HepG2 (cell line): ENCODE measurements at regions not wholly inside any gene's neighbourhood (a gene's known extent, or its start where the extent isn't known, plus 50 kb on each side); places are given as distances from the start of the nearest gene placed in this dataset.

Experiments
- ATAC-seq: fragments of 200-7000 bp; cut with Tn5 transposase; 3 replicates; pipeline ENCODE4 v1.9.1; 2020; ENCODE audit warnings: mild to moderate bottlenecking, moderate library complexity
- BruUV-seq: library from RNA; stranded (reverse); fragments of 400-500 nt; replicated peaks from 2 replicates; lab custom pipeline; 2021; lab: Mats Ljungman, UMichigan
- CTCF ChIA-PET: fragments of 300-600 bp; formaldehyde crosslinking; extraction: SDS; loops from one replicate; lab custom pipeline; 2021; ENCODE audit warnings: low total read pairs, inconsistent platforms, low intra/inter-chr PET ratio; lab: Yijun Ruan, JAX
- POLR2A ChIA-PET: fragments of 350-600 bp; sonication (Branson Sonifier 250); formaldehyde crosslinking; loops from one replicate; lab custom pipeline; 2020; ENCODE audit warnings: antibody characterized with exemption, inconsistent platforms; lab: Yijun Ruan, JAX
- DNase-seq: peaks from one replicate; pipeline ENCODE4 v3.0.0-alpha.2; 2015; ENCODE audit warnings: low spot score
- FAIRE-seq: peaks from 3 replicates; lab custom pipeline; 2011; peaks lifted over from hg19 to GRCh38; lab: Jason Lieb, UNC
- H2AFZ ChIP-seq: one replicate; pipeline ENCODE4 v1.6.1; 2011; ENCODE audit warnings: low read length, inconsistent platforms
- H3K27ac ChIP-seq: fragments of 300-600 bp; 3 replicates; pipeline ENCODE4 v1.8.0; 2011; ENCODE audit warnings: mixed run types, mild to moderate bottlenecking, mixed read lengths, low read length, inconsistent platforms; ENCODE audit not compliant: insufficient read depth; ENCODE audit errors: extremely low read length
- H3K27me3 ChIP-seq, 2 experiments: fragments of 200-600 bp in 1 of 2; 2 replicates in 1 of 2; 3 replicates in 1 of 2; pipeline versions ENCODE4 v1.6.0 to v1.8.0; 2011; ENCODE audit warnings: low read length in 2 of 2, mild to moderate bottlenecking in 2 of 2, moderate library complexity in 2 of 2, inconsistent platforms in 1 of 2; ENCODE audit not compliant: insufficient read depth in 2 of 2, control insufficient read depth in 1 of 2
- H3K36me3 ChIP-seq, 2 experiments: fragments of 200-600 bp in 1 of 2; replicated peaks in 1 of 2; 2 replicates in 1 of 2; 3 replicates in 1 of 2; pipeline versions ENCODE4 v1.5.1 to v1.8.0; 2011; ENCODE audit warnings: low read length in 2 of 2, inconsistent platforms in 1 of 2; ENCODE audit not compliant: insufficient read depth in 2 of 2, control insufficient read depth in 1 of 2
- H3K4me1 ChIP-seq: 2 replicates; pipeline ENCODE4 v1.5.1; 2012; ENCODE audit warnings: low read length, inconsistent platforms; ENCODE audit not compliant: insufficient read depth
- H3K4me2 ChIP-seq: 2 replicates; pipeline ENCODE4 v1.6.0; 2011; ENCODE audit warnings: low read depth, low read length, inconsistent platforms
- H3K4me3 ChIP-seq, 3 experiments: fragments of 200-600 bp in 1 of 3; sonication (generic), shearing (Covaris generic) in 1 of 3; replicated peaks in 1 of 3; 2 replicates each; pipeline ENCODE4 v1.5.1; 2011 to 2016; ENCODE audit warnings: low read length in 3 of 3, inconsistent platforms in 2 of 3, low read depth in 2 of 3, mild to moderate bottlenecking in 2 of 3, control low read depth in 1 of 3, mixed read lengths in 1 of 3; ENCODE audit not compliant: insufficient read depth in 1 of 3
- H3K79me2 ChIP-seq: one replicate; pipeline ENCODE4 v1.6.1; 2011; ENCODE audit warnings: low read length, inconsistent platforms; ENCODE audit not compliant: insufficient read depth
- H3K9ac ChIP-seq: 2 replicates; pipeline ENCODE4 v1.6.0; 2011; ENCODE audit warnings: mild to moderate bottlenecking, low read depth, low read length, inconsistent platforms; ENCODE audit not compliant: insufficient read depth
- H3K9me3 ChIP-seq: 2 replicates; pipeline ENCODE4 v1.5.1; 2012; ENCODE audit warnings: mild to moderate bottlenecking, low read length
- H4K20me1 ChIP-seq: 2 replicates; pipeline ENCODE4 v1.6.0; 2011; ENCODE audit warnings: inconsistent platforms, mild to moderate bottlenecking, low read length, moderate library complexity; ENCODE audit not compliant: insufficient read depth
- FOSL2 ChIP-seq: sonication (generic); formaldehyde crosslinking; IDR thresholded peaks from 2 replicates; pipeline ENCODE4 v1.4.0; 2020; ENCODE audit warnings: missing genetic modification reagents
- IRF2 ChIP-seq: IDR thresholded peaks from 2 replicates; pipeline ENCODE4 v1.6.1; 2018; ENCODE audit warnings: missing genetic modification reagents, missing compliant biosample characterization
- MLLT10 ChIP-seq: sonication (generic); formaldehyde crosslinking; IDR thresholded peaks from 2 replicates; pipeline ENCODE4 v1.4.0; 2020; ENCODE audit warnings: missing genetic modification reagents
- NBN ChIP-seq: fragments of 450-650 bp; conservative IDR thresholded peaks from 2 replicates; pipeline ENCODE4 v1.6.1; 2017
- SOX5 ChIP-seq: IDR thresholded peaks from 2 replicates; pipeline ENCODE4 v1.6.1; 2016; ENCODE audit warnings: borderline replicate concordance
- ZBTB7A ChIP-seq: sonication (generic); formaldehyde crosslinking; IDR thresholded peaks from 2 replicates; pipeline ENCODE4 v1.8.0; 2022; ENCODE audit warnings: mild to moderate bottlenecking, missing genetic modification reagents
- ZNF230 ChIP-seq: sonication (generic); formaldehyde crosslinking; IDR thresholded peaks from 2 replicates; pipeline ENCODE4 v1.4.0; 2020; ENCODE audit warnings: mild to moderate bottlenecking, missing genetic modification reagents
- ZNF460 ChIP-seq: sonication (generic); formaldehyde crosslinking; IDR thresholded peaks from 2 replicates; pipeline ENCODE4 v1.5.1; 2020; ENCODE audit warnings: missing genetic modification reagents, mild to moderate bottlenecking, borderline replicate concordance
- ZNF563 ChIP-seq: sonication (generic); formaldehyde crosslinking; IDR thresholded peaks from 2 replicates; pipeline ENCODE4 v1.8.0; 2022; ENCODE audit warnings: mild to moderate bottlenecking, moderate library complexity, missing genetic modification reagents
- ZNF660 ChIP-seq: sonication (generic); formaldehyde crosslinking; IDR thresholded peaks from 2 replicates; pipeline ENCODE4 v1.5.1; 2020; ENCODE audit warnings: mild to moderate bottlenecking, low read depth, missing genetic modification reagents, borderline replicate concordance
- WGBS: methylation state at CpG from one replicate; pipeline ENCODE4 v1.1.6; 2017; ENCODE audit warnings: low lambda C conversion rate; 5-methylcytosine and 5-hydroxymethylcytosine counted together
- in situ Hi-C: cut with HindIII; loops from 2 replicates; pipeline ENCODE4 v1.10.0; 2017; ENCODE audit warnings: low pct_unique_long_range_greater_than_20kb; ENCODE audit not compliant: extremely low pct_ligation_motif_present
- intact Hi-C: fragments of 100-400 bp; cut with micrococcal nuclease; formaldehyde crosslinking; loops from one replicate; pipeline ENCODE4 v1.10.0; 2022; ENCODE audit not compliant: unreplicated experiment
- TF ChIP-seq, protein P1 (sequence below): sonication (generic); formaldehyde crosslinking; IDR thresholded peaks from 2 replicates; pipeline ENCODE4 v1.8.1; 2023; ENCODE audit warnings: mild to moderate bottlenecking, missing genetic modification reagents, borderline replicate concordance
- TF ChIP-seq, protein P2 (sequence below): sonication (generic); formaldehyde crosslinking; IDR thresholded peaks from 2 replicates; pipeline ENCODE4 v1.8.0; 2022; ENCODE audit warnings: mild to moderate bottlenecking, missing genetic modification reagents, borderline replicate concordance
- TF ChIP-seq, protein P3 (sequence below): sonication (generic); formaldehyde crosslinking; conservative IDR thresholded peaks from 2 replicates; pipeline ENCODE4 v1.8.0; 2022; ENCODE audit warnings: mild to moderate bottlenecking, moderate library complexity, missing genetic modification reagents
- TF ChIP-seq, protein P4 (sequence below): sonication (generic); formaldehyde crosslinking; IDR thresholded peaks from 2 replicates; pipeline ENCODE4 v1.4.0; 2020; ENCODE audit warnings: missing genetic modification reagents
- TF ChIP-seq, protein P5 (sequence below): IDR thresholded peaks from 2 replicates; pipeline ENCODE4 v1.6.1; 2016

DNA sequence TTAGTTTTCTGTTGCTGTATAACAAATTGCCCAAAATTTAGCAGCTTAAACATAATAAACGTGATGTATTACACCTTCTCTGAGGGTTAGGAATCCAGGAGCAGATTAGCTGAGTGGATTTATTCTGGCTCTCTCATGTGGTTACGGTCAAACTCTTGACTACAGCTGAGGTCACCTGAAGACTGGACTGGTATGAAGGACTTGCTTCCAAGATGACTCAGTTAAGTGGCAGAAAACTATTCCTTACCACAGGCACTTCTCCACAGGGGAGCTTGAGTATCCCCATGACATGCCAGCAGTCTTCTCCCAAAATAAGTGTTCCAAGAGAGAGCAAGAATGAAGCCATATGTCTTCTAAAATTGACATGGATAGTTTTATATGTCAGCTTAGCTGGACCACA is 957.2 kb upstream of the GHITM start (continued):
- TF ChIP-seq, protein P1, sequence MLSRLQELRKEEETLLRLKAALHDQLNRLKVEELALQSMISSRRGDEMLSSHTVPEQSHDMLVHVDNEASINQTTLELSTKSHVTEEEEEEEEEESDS = no peak
- TF ChIP-seq IRF2 (no peak), FOSL2 (CRISPR knock-in tag) (no peak), ZNF460 (CRISPR knock-in tag) (no peak)

DNA sequence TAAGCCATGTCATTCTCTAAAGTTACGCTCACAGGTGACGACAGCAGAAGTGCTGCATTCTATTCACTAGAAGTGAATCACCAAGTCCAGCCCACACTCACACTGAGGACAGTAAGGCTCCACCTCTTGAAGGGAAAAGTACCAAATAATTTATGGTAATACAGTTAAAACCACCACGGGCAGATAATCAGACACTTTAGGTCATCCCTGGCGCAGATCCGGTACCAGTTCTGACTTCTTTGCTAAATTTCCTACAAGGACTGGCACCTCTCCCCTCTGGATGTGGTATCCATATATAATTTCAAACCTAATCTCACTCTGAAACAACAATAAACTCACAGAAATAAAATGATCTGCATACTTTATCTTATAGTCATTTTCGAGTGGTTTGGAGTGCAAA is 954.7 kb upstream of the GHITM start:
- Histone ChIP-seq H2AFZ (no peak overlapping the region), H3K9me3 (peaks cover 51% of the 10 kb centered on the region), H3K27me3 (no peaks in the 10 kb centered on the region), H3K4me1 (no peaks in the 10 kb centered on the region), H3K27ac (no peak overlapping the region), H3K79me2 (no peaks in the 10 kb centered on the region), H3K4me2 (no peak overlapping the region), H3K9ac (no peak overlapping the region), H3K36me3 (no peaks in the 10 kb centered on the region), H4K20me1 (no peaks in the 10 kb centered on the region), H3K4me3 (no peak overlapping the region)
- ChIA-PET POLR2A (no interaction called here), CTCF (no interaction called here)
- FAIRE-seq = no peak
- intact Hi-C loops = no loop called here
- no TSS peak for BruUV-seq
- WGBS = 3% methylated on average over 6 of the region's 6 CpGs
- in situ Hi-C loops = no loop called here
- ATAC-seq = no peak
- DNase-seq = no peak
- TF ChIP-seq, protein P2, sequence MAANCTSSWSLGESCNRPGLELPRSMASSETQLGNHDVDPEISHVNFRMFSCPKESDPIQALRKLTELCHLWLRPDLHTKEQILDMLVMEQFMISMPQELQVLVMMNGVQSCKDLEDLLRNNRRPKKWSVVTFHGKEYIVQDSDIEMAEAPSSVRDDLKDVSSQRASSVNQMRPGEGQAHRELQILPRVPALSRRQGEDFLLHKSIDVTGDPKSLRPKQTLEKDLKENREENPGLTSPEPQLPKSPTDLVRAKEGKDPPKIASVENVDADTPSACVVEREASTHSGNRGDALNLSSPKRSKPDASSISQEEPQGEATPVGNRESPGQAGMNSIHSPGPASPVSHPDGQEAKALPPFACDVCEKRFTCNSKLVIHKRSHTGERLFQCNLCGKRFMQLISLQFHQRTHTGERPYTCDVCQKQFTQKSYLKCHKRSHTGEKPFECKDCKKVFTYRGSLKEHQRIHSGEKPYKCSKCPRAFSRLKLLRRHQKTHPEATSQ = no peak
- TF ChIP-seq NBN (no peak), ZNF563 (CRISPR knock-in tag) (no peak), ZNF660 (CRISPR knock-in tag) (no peak), ZBTB7A (no peak), ZNF230 (CRISPR knock-in tag) (no peak), MLLT10 (CRISPR knock-in tag) (no peak), SOX5 (CRISPR knock-in tag) (no peak)
- TF ChIP-seq, protein P3, sequence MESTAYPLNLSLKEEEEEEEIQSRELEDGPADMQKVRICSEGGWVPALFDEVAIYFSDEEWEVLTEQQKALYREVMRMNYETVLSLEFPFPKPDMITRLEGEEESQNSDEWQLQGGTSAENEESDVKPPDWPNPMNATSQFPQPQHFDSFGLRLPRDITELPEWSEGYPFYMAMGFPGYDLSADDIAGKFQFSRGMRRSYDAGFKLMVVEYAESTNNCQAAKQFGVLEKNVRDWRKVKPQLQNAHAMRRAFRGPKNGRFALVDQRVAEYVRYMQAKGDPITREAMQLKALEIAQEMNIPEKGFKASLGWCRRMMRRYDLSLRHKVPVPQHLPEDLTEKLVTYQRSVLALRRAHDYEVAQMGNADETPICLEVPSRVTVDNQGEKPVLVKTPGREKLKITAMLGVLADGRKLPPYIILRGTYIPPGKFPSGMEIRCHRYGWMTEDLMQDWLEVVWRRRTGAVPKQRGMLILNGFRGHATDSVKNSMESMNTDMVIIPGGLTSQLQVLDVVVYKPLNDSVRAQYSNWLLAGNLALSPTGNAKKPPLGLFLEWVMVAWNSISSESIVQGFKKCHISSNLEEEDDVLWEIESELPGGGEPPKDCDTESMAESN (CRISPR knock-in tag) = no peak
- TF ChIP-seq, protein P4, sequence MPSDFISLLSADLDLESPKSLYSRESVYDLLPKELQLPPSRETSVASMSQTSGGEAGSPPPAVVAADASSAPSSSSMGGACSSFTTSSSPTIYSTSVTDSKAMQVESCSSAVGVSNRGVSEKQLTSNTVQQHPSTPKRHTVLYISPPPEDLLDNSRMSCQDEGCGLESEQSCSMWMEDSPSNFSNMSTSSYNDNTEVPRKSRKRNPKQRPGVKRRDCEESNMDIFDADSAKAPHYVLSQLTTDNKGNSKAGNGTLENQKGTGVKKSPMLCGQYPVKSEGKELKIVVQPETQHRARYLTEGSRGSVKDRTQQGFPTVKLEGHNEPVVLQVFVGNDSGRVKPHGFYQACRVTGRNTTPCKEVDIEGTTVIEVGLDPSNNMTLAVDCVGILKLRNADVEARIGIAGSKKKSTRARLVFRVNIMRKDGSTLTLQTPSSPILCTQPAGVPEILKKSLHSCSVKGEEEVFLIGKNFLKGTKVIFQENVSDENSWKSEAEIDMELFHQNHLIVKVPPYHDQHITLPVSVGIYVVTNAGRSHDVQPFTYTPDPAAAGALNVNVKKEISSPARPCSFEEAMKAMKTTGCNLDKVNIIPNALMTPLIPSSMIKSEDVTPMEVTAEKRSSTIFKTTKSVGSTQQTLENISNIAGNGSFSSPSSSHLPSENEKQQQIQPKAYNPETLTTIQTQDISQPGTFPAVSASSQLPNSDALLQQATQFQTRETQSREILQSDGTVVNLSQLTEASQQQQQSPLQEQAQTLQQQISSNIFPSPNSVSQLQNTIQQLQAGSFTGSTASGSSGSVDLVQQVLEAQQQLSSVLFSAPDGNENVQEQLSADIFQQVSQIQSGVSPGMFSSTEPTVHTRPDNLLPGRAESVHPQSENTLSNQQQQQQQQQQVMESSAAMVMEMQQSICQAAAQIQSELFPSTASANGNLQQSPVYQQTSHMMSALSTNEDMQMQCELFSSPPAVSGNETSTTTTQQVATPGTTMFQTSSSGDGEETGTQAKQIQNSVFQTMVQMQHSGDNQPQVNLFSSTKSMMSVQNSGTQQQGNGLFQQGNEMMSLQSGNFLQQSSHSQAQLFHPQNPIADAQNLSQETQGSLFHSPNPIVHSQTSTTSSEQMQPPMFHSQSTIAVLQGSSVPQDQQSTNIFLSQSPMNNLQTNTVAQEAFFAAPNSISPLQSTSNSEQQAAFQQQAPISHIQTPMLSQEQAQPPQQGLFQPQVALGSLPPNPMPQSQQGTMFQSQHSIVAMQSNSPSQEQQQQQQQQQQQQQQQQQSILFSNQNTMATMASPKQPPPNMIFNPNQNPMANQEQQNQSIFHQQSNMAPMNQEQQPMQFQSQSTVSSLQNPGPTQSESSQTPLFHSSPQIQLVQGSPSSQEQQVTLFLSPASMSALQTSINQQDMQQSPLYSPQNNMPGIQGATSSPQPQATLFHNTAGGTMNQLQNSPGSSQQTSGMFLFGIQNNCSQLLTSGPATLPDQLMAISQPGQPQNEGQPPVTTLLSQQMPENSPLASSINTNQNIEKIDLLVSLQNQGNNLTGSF = no peak
- TF ChIP-seq, protein P5, sequence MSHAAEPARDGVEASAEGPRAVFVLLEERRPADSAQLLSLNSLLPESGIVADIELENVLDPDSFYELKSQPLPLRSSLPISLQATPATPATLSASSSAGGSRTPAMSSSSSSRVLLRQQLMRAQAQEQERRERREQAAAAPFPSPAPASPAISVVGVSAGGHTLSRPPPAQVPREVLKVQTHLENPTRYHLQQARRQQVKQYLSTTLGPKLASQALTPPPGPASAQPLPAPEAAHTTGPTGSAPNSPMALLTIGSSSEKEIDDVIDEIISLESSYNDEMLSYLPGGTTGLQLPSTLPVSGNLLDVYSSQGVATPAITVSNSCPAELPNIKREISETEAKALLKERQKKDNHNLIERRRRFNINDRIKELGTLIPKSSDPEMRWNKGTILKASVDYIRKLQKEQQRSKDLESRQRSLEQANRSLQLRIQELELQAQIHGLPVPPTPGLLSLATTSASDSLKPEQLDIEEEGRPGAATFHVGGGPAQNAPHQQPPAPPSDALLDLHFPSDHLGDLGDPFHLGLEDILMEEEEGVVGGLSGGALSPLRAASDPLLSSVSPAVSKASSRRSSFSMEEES (CRISPR knock-in tag) = no peak
